GM23248 (cell line): ENCODE measurements at regions not wholly inside any gene's neighbourhood (a gene's known extent, or its start where the extent isn't known, plus 50 kb on each side); places are given as distances from the start of the nearest gene placed in this dataset.

Source experiments
- DNase-seq: peaks from one replicate; pipeline ENCODE4 v3.0.0-alpha.2; 2015
- H2AFZ ChIP-seq: fragments of 200-600 bp; sonication (generic); 2 replicates; pipeline ENCODE4 v1.6.1; 2016; ENCODE audit warnings: antibody characterized with exemption
- H3F3A ChIP-seq: fragments of 200-600 bp; sonication (generic); 2 replicates; pipeline ENCODE4 v1.6.1; 2016; ENCODE audit warnings: mild to moderate bottlenecking, antibody characterized with exemption, mixed run types; ENCODE audit not compliant: insufficient read depth
- H3K27ac ChIP-seq: fragments of 200-600 bp; sonication (generic); 2 replicates; pipeline ENCODE4 v1.5.1; 2016; ENCODE audit warnings: mild to moderate bottlenecking
- H3K27me3 ChIP-seq: fragments of 200-600 bp; sonication (generic); replicated peaks from 2 replicates; pipeline ENCODE4 v1.6.1; 2016; ENCODE audit warnings: mild to moderate bottlenecking; ENCODE audit not compliant: insufficient read depth
- H3K36me3 ChIP-seq: fragments of 200-600 bp; sonication (generic); 2 replicates; pipeline ENCODE4 v1.6.1; 2016; ENCODE audit warnings: low read depth, mild to moderate bottlenecking
- H3K4me1 ChIP-seq: fragments of 200-600 bp; sonication (generic); 2 replicates; pipeline ENCODE4 v1.6.1; 2016; ENCODE audit warnings: mild to moderate bottlenecking; ENCODE audit not compliant: insufficient read depth
- H3K4me2 ChIP-seq: fragments of 200-600 bp; sonication (generic); one replicate; pipeline ENCODE4 v1.6.1; 2016; ENCODE audit warnings: mild to moderate bottlenecking; ENCODE audit not compliant: unreplicated experiment
- H3K4me3 ChIP-seq: fragments of 200-600 bp; sonication (generic); 2 replicates; pipeline ENCODE4 v1.5.1; 2016; ENCODE audit warnings: mild to moderate bottlenecking
- H3K79me2 ChIP-seq: fragments of 200-600 bp; sonication (generic); 2 replicates; pipeline ENCODE4 v1.6.1; 2016; ENCODE audit warnings: mild to moderate bottlenecking; ENCODE audit not compliant: insufficient read depth
- H3K9ac ChIP-seq: fragments of 200-600 bp; sonication (generic); 2 replicates; pipeline ENCODE4 v1.6.1; 2016; ENCODE audit warnings: mild to moderate bottlenecking
- H3K9me2 ChIP-seq: fragments of 200-600 bp; sonication (generic); 2 replicates; pipeline ENCODE4 v1.6.1; 2016; ENCODE audit warnings: mixed run types, mild to moderate bottlenecking, moderate library complexity; ENCODE audit not compliant: insufficient read depth
- H3K9me3 ChIP-seq: fragments of 200-600 bp; sonication (generic); one replicate; pipeline ENCODE4 v1.6.1; 2017; ENCODE audit warnings: low read depth
- H4K20me1 ChIP-seq: fragments of 200-600 bp; sonication (generic); 2 replicates; pipeline ENCODE4 v1.6.0; 2016; ENCODE audit not compliant: insufficient read depth
- EZH2 ChIP-seq: fragments of 200-600 bp; sonication (generic); IDR thresholded peaks from 2 replicates; pipeline ENCODE4 v1.6.1; 2018; ENCODE audit warnings: antibody characterized with exemption, mild to moderate bottlenecking; ENCODE audit not compliant: insufficient read depth, poor library complexity, severe bottlenecking
- EZH2phosphoT487 ChIP-seq: fragments of 200-600 bp; sonication (generic); IDR thresholded peaks from 2 replicates; pipeline ENCODE4 v1.6.1; 2018; ENCODE audit warnings: antibody characterized with exemption, moderate library complexity, mild to moderate bottlenecking, low read depth; ENCODE audit not compliant: insufficient read depth
- WGBS, 2 experiments: methylation state at CpG; one replicate each; pipeline ENCODE4 v1.1.6; 2015 to 2017; ENCODE audit warnings: low lambda C conversion rate in 2 of 2, low coverage in 1 of 2; ENCODE audit errors: missing lambda C conversion rate in 2 of 2; 5-methylcytosine and 5-hydroxymethylcytosine counted together
- in situ Hi-C: fragments of 300-500 bp; cut with MboI; formaldehyde crosslinking; loops from 2 replicates; pipeline ENCODE4 v1.15.0; 2020

- H2AFZ ChIP-seq: no peak overlapping the region
- H3K9me3 ChIP-seq: no peaks in the 10 kb centered on the region
- 12 to 18% methylated on average over 5 of the region's 5 CpGs for WGBS, 2 experiments
- H3K4me2 ChIP-seq: no peak overlapping the region
- no peaks in the 10 kb centered on the region for H3F3A ChIP-seq
- in situ Hi-C loops: no loop called here
- H3K27ac ChIP-seq: no peak overlapping the region
- H3K79me2 ChIP-seq: no peaks in the 10 kb centered on the region
- H3K27me3 ChIP-seq: no peaks in the 10 kb centered on the region
- H3K9ac ChIP-seq: no peak overlapping the region
- H3K4me3 ChIP-seq: no peak overlapping the region
- DNase-seq: no peak
- no peaks in the 10 kb centered on the region for H3K4me1 ChIP-seq
- H3K9me2 ChIP-seq: no peaks in the 10 kb centered on the region
- no peaks in the 10 kb centered on the region for H4K20me1 ChIP-seq
- H3K36me3 ChIP-seq: no peaks in the 10 kb centered on the region
- TF ChIP-seq EZH2: no peak
- no peak for TF ChIP-seq EZH2phosphoT487
Observed at GRCh38 chr4:36426741-36427140, 145.3 kb downstream of the DTHD1 start.

DNA sequence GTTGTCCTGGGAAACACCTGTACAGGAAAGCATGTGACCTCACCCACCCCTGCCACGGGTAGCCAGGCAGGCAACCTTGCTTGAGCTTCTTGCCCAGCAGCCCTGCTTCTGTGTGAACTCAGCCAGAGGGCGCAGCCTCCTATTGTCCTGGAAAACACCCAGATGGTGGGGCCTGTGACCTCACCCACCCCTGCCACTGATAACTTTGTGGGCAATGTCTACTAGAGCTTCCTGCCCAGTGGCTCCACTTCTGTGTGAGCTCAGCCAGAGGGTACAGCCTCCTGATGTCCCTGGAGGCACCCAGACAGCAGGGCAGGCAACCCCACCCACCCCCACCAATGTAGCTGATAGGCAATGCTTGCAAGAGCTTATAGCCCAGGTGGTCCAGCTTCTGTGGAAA, 146.3 kb downstream of the DTHD1 start:
- Histone ChIP-seq H3K79me2 (no peaks in the 10 kb centered on the region), H4K20me1 (no peaks in the 10 kb centered on the region), H3K9me2 (no peaks in the 10 kb centered on the region), H3K4me1 (no peaks in the 10 kb centered on the region), H3K4me2 (no peak overlapping the region), H2AFZ (no peak overlapping the region), H3K36me3 (no peaks in the 10 kb centered on the region), H3K27me3 (no peaks in the 10 kb centered on the region), H3F3A (no peaks in the 10 kb centered on the region), H3K9ac (no peak overlapping the region), H3K9me3 (no peaks in the 10 kb centered on the region), H3K27ac (no peak overlapping the region), H3K4me3 (no peak overlapping the region)
- in situ Hi-C loops: no loop called here
- 17 to 27% methylated on average over 2 of the region's 2 CpGs for WGBS, 2 experiments
- TF ChIP-seq EZH2phosphoT487: no peak
- TF ChIP-seq EZH2: no peak
- DNase-seq: no peak

DNA sequence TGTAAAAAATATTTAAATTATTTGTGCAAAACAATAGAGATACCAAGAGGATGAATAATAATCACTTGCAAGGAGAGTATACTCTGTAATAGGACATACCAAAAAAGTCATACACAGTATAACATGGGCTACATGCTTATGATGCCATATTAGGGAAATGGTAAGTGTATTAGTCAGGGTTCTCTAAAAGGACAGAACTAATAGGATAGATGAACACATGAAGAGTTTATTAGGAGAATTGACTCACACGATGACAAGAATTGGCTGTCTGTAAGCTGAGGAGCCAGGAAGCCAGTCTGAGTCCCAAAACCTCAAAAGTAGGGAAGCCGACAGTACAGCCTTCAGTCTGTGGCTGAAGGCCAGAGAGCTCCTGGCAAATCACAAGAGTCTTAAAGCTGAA, 151.2 kb downstream of the DTHD1 start:
- H4K20me1 ChIP-seq: no peaks in the 10 kb centered on the region
- no peak overlapping the region for H3K4me2 ChIP-seq
- no peaks in the 10 kb centered on the region for H3F3A ChIP-seq
- H3K79me2 ChIP-seq: no peaks in the 10 kb centered on the region
- H3K9me3 ChIP-seq: no peaks in the 10 kb centered on the region
- no peaks in the 10 kb centered on the region for H3K27me3 ChIP-seq
- no peaks in the 10 kb centered on the region for H3K36me3 ChIP-seq
- no peak overlapping the region for H2AFZ ChIP-seq
- H3K4me1 ChIP-seq: no peaks in the 10 kb centered on the region
- in situ Hi-C loops: no loop called here
- 9 to 27% methylated on average over 2 of the region's 2 CpGs for WGBS, 2 experiments
- DNase-seq: no peak
- H3K9ac ChIP-seq: no peak overlapping the region
- no peak overlapping the region for H3K4me3 ChIP-seq
- no peak overlapping the region for H3K27ac ChIP-seq
- TF ChIP-seq EZH2 (no peak), EZH2phosphoT487 (no peak)
- H3K9me2 ChIP-seq: no peaks in the 10 kb centered on the region

GRCh38 chr4:36439556-36439955, 158.1 kb downstream of the DTHD1 start:
- in situ Hi-C loops: no loop called here
- DNase-seq: no peak
- no peaks in the 10 kb centered on the region for H3F3A ChIP-seq

GRCh38 chr4:36445480-36445879, 164.1 kb downstream of the DTHD1 start:
- H2AFZ ChIP-seq: no peak overlapping the region
- H3K4me3 ChIP-seq: no peak overlapping the region
- TF ChIP-seq EZH2: no peak
- no peak for TF ChIP-seq EZH2phosphoT487
- H3K9me3 ChIP-seq: no peaks in the 10 kb centered on the region
- H3K9me2 ChIP-seq: no peaks in the 10 kb centered on the region
- DNase-seq: no peak
- H3K4me1 ChIP-seq: no peaks in the 10 kb centered on the region
- no peaks in the 10 kb centered on the region for H3K79me2 ChIP-seq
- H3K4me2 ChIP-seq: no peak overlapping the region
- no peaks in the 10 kb centered on the region for H3F3A ChIP-seq
- 27 to 42% methylated on average over 2 of the region's 2 CpGs for WGBS, 2 experiments
- in situ Hi-C loops: no loop called here
- no peaks in the 10 kb centered on the region for H3K27me3 ChIP-seq
- no peak overlapping the region for H3K9ac ChIP-seq
- no peak overlapping the region for H3K27ac ChIP-seq
- no peaks in the 10 kb centered on the region for H3K36me3 ChIP-seq
- no peaks in the 10 kb centered on the region for H4K20me1 ChIP-seq

More at GRCh38 chr4:36439556-36439955, 158.1 kb downstream of the DTHD1 start:
- no peaks in the 10 kb centered on the region for H3K36me3 ChIP-seq
- H3K4me3 ChIP-seq: no peak overlapping the region
- H3K79me2 ChIP-seq: no peaks in the 10 kb centered on the region
- H4K20me1 ChIP-seq: no peaks in the 10 kb centered on the region
- H2AFZ ChIP-seq: no peak overlapping the region
- no peaks in the 10 kb centered on the region for H3K4me1 ChIP-seq
- H3K27me3 ChIP-seq: no peaks in the 10 kb centered on the region
- no peak overlapping the region for H3K9ac ChIP-seq
- H3K9me2 ChIP-seq: no peaks in the 10 kb centered on the region
- H3K27ac ChIP-seq: no peak overlapping the region
- TF ChIP-seq EZH2phosphoT487 (no peak), EZH2 (no peak)
- H3K4me2 ChIP-seq: no peak overlapping the region
- 54 to 55% methylated on average over 4 of the region's 4 CpGs for WGBS, 2 experiments
- H3K9me3 ChIP-seq: no peaks in the 10 kb centered on the region
